Fibroblast of lung (primary cell): ENCODE measurements at regions not wholly inside any gene's neighbourhood (a gene's known extent, or its start where the extent isn't known, plus 50 kb on each side); places are given as distances from the start of the nearest gene placed in this dataset.

Source experiments
- DNase-seq, 2 donors: peaks; one replicate each; pipeline versions ENCODE4 v3.0.0 to v3.0.0-alpha.2; 2010; ENCODE audit warnings: low read depth in 2 of 2
- H2AFZ ChIP-seq: 2 replicates; pipeline ENCODE4 v1.5.1; 2012; ENCODE audit warnings: low read length, control low read depth, inconsistent platforms
- H3K27ac ChIP-seq: 2 replicates; pipeline ENCODE4 v1.5.1; 2011; ENCODE audit warnings: low read length, control low read depth; ENCODE audit not compliant: insufficient read depth
- H3K27me3 ChIP-seq: 2 replicates; pipeline ENCODE4 v1.5.1; 2011; ENCODE audit warnings: mild to moderate bottlenecking, low read length; ENCODE audit not compliant: control insufficient read depth, insufficient read depth
- H3K36me3 ChIP-seq: 2 replicates; pipeline ENCODE4 v1.5.1; 2011; ENCODE audit warnings: low read length; ENCODE audit not compliant: control insufficient read depth, insufficient read depth
- H3K4me1 ChIP-seq: 2 replicates; pipeline ENCODE4 v1.5.1; 2011; ENCODE audit warnings: low read length; ENCODE audit not compliant: control insufficient read depth, insufficient read depth; ENCODE audit errors: extremely low read depth
- H3K4me2 ChIP-seq: 2 replicates; pipeline ENCODE4 v1.5.1; 2011; ENCODE audit warnings: low read length, control low read depth; ENCODE audit not compliant: insufficient read depth; ENCODE audit errors: extremely low read depth
- H3K4me3 ChIP-seq, 4 experiments: fragments of 200-600 bp in 1 of 4; sonication (generic) in 1 of 4; replicated peaks in 1 of 4; 2 replicates each; pipeline ENCODE4 v1.5.1; 2011 to 2016; ENCODE audit warnings: low read length in 4 of 4, low read depth in 3 of 4, mild to moderate bottlenecking in 3 of 4, control low read depth in 2 of 4, inconsistent platforms in 1 of 4, mixed read lengths in 1 of 4; ENCODE audit not compliant: insufficient read depth in 1 of 4; ENCODE audit errors: control extremely low read depth in 1 of 4
- H3K79me2 ChIP-seq: 2 replicates; pipeline ENCODE4 v1.5.1; 2012; ENCODE audit warnings: mild to moderate bottlenecking, low read length, inconsistent platforms; ENCODE audit not compliant: control insufficient read depth, insufficient read depth
- H3K9ac ChIP-seq: 2 replicates; pipeline ENCODE4 v1.5.1; 2011; ENCODE audit warnings: mild to moderate bottlenecking, low read length, control low read depth; ENCODE audit not compliant: insufficient read depth
- H3K9me3 ChIP-seq: 2 replicates; pipeline ENCODE4 v1.5.1; 2012; ENCODE audit warnings: low read depth, low read length; ENCODE audit not compliant: control insufficient read depth, insufficient read depth
- H4K20me1 ChIP-seq: 2 replicates; pipeline ENCODE4 v1.5.1; 2011; ENCODE audit warnings: low read length; ENCODE audit not compliant: control insufficient read depth, insufficient read depth; ENCODE audit errors: extremely low read depth
- EZH2 ChIP-seq: IDR thresholded peaks from 2 replicates; pipeline ENCODE4 v1.5.1; 2012; ENCODE audit warnings: low read length, control low read depth, mild to moderate bottlenecking; ENCODE audit errors: missing control alignments
- TF ChIP-seq, protein P1 (sequence below), 2 donors: IDR thresholded peaks in 1 of 2; conservative IDR thresholded peaks in 1 of 2; 1 replicate in 1 of 2; 2 replicates in 1 of 2; pipeline ENCODE4 v1.5.1; 2011 to 2012; ENCODE audit warnings: low read length in 2 of 2, control low read depth in 1 of 2, inconsistent platforms in 1 of 2, low read depth in 1 of 2, mild to moderate bottlenecking in 1 of 2

DNA sequence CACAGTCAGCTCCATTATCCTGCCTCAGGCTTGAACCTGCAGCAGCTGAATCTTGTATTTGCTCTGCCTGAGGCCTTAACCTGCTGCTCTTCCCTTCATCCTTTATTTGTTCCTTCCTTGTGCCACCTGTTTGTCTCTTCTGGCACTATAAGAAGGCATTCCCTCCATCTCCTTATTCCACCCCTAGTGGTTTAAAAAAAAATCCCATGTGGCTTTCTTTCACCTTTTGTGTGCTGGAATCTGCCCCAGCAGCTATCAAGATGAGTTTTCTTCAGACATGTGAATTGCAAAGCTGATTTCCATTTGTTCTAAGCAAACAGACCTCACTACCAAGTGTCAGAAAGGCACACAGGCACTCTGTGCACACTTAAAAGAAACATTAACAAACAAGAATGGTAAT lies 294.6 kb downstream of the TTLL7 start:
- no peak for DNase-seq
- TF ChIP-seq, protein P1, sequence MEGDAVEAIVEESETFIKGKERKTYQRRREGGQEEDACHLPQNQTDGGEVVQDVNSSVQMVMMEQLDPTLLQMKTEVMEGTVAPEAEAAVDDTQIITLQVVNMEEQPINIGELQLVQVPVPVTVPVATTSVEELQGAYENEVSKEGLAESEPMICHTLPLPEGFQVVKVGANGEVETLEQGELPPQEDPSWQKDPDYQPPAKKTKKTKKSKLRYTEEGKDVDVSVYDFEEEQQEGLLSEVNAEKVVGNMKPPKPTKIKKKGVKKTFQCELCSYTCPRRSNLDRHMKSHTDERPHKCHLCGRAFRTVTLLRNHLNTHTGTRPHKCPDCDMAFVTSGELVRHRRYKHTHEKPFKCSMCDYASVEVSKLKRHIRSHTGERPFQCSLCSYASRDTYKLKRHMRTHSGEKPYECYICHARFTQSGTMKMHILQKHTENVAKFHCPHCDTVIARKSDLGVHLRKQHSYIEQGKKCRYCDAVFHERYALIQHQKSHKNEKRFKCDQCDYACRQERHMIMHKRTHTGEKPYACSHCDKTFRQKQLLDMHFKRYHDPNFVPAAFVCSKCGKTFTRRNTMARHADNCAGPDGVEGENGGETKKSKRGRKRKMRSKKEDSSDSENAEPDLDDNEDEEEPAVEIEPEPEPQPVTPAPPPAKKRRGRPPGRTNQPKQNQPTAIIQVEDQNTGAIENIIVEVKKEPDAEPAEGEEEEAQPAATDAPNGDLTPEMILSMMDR (conservative IDR thresholded peaks at IDR 0.05 in 1 of 2, IDR thresholded peaks at IDR 0.05 in 1 of 2; ENCODE audit: low read depth in 1 of 2, low read length in 2 of 2) = no peak
- no peak for TF ChIP-seq EZH2
- Histone ChIP-seq H3K4me1 (no peaks in the 10 kb centered on the region), H3K79me2 (no peaks in the 10 kb centered on the region), H3K4me2 (no peak overlapping the region), H3K27me3 (no peaks in the 10 kb centered on the region), H3K27ac (no peak overlapping the region), H4K20me1 (no peaks in the 10 kb centered on the region), H3K4me3 (no peak overlapping the region), H3K9ac (no peak overlapping the region), H2AFZ (no peak overlapping the region), H3K36me3 (no peaks in the 10 kb centered on the region), H3K9me3 (no peaks in the 10 kb centered on the region)

DNA sequence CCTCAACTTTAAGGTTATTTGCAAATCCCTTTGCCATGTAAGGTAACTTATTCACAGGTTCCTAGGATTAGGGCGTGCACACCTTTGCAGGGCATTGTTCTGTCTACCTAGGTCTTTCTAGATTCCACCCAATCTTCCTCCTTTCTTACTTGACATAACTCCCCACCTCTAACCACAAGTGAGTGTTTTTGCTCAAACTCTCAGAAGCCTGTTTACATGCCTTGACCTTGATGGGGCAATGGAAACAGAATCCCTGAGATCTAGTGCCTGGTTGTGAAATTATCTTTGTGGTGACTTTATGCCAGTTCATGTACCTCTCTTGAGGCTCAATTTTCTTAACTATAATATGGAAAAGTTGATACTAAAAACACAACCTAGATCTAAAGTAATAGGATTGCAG lies 296.6 kb downstream of the TTLL7 start:
- H3K79me2 ChIP-seq = no peaks in the 10 kb centered on the region
- H3K4me1 ChIP-seq = no peaks in the 10 kb centered on the region
- no peak overlapping the region for H3K4me3 ChIP-seq
- H4K20me1 ChIP-seq = no peaks in the 10 kb centered on the region
- no peak overlapping the region for H3K9ac ChIP-seq
- DNase-seq = no peak
- no peak overlapping the region for H2AFZ ChIP-seq
- no peaks in the 10 kb centered on the region for H3K9me3 ChIP-seq
- no peak overlapping the region for H3K4me2 ChIP-seq
- TF ChIP-seq, protein P1 (conservative IDR thresholded peaks at IDR 0.05 in 1 of 2, IDR thresholded peaks at IDR 0.05 in 1 of 2; ENCODE audit: low read depth in 1 of 2, low read length in 2 of 2) = no peak
- TF ChIP-seq EZH2 = no peak
- no peaks in the 10 kb centered on the region for H3K27me3 ChIP-seq
- no peaks in the 10 kb centered on the region for H3K36me3 ChIP-seq
- H3K27ac ChIP-seq = no peak overlapping the region

DNA sequence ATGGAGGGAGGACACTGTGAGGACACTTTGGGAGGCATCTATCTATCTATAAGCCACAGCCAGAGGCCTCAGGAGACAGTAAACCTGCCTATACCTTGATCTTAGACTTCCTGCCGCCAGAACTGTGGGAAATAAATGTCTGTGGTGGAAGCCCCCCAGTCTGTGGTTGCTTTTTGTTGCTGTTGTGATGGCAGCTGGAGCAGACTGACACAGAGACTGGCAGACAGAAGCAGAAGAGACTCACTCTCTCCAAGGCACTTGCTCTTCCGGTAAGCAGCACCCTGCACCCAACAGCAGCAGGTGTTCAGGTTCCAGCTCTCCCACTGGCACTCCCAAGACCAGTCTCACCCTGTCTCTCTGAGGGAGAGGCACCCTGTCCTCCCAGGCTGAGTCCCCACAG lies 297.6 kb downstream of the TTLL7 start:
- Histone ChIP-seq H3K9me3 (no peaks in the 10 kb centered on the region), H3K36me3 (no peaks in the 10 kb centered on the region), H3K4me1 (no peaks in the 10 kb centered on the region), H3K27me3 (no peaks in the 10 kb centered on the region), H3K9ac (no peak overlapping the region), H3K4me3 (no peak overlapping the region), H3K27ac (no peak overlapping the region), H2AFZ (no peak overlapping the region), H3K79me2 (no peaks in the 10 kb centered on the region), H3K4me2 (no peak overlapping the region), H4K20me1 (no peaks in the 10 kb centered on the region)
- TF ChIP-seq EZH2 = no peak
- TF ChIP-seq, protein P1 (conservative IDR thresholded peaks at IDR 0.05 in 1 of 2, IDR thresholded peaks at IDR 0.05 in 1 of 2; ENCODE audit: low read depth in 1 of 2, low read length in 2 of 2) = no peak
- no peak for DNase-seq
